ENCODE measurements at regions not wholly inside any gene's neighbourhood (a gene's known extent, or its start where the extent isn't known, plus 50 kb on each side); places are given as distances from the start of the nearest gene placed in this dataset.

DNA sequence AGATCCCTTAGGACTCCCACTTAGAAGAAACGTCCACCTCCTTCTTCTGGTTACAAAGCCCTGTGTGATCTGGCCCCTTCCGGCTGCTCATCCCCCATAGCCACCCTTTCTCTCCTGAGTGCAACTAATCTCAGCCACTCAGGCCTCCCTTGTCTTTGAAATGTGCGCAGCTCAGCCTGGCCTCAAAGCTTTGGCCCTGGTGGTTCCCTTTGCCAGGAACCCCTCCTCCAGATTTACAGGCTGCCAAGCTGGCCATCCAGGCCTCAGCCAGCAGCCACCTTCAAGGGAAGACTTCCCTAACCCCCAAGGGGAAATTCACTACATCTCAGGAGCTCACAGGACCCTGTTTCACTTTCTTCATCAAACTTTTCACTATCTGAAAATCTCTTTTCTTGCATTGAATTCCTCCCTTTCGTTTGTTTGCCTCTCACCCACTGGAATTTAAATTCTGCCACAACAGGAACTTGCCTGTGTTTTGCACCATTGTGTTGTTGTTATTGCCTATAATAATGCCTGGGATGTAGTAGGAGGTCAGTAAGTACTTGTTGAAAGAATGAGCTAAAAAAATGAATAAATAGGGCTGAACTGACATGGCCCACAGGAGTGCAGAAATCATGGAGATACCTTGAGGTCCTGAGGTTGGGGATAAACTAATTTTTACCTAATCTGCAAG is 109.5 kb upstream of the PFN2 start:
- no peak for DNase-seq

DNA sequence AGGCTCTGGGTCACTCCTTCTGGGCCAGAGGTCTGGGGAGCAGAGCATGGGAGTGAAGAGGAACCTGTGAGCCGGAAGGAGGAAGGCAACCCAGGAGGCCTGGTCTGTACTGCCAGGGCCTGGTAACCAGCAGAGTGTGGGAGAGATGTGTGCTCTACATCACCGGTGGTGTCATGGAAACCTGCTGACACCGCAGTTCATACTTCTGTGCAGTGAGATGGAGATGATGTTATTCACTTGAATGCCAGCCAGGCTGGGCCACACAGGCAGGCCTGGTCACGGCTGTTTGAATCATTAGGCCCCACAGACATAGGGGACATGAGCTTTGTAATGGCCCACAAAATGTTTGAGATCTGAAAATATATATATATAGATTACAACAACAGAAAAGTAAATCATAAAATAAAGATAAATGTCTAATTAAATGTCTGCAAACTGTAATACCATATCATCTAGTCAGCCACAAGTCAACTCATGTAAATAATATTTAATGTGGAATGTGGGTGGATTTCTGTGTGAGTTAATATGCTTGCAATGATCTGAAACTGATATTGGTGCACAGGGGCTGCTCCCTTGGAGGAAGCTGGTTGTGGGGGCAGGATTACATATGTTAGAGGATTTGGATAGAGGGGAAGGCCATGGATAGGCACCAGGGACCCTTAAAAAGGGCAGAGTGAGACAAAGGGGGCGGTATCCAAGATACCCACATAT is 108.5 kb upstream of the PFN2 start:
- DNase-seq = no peak

DNA sequence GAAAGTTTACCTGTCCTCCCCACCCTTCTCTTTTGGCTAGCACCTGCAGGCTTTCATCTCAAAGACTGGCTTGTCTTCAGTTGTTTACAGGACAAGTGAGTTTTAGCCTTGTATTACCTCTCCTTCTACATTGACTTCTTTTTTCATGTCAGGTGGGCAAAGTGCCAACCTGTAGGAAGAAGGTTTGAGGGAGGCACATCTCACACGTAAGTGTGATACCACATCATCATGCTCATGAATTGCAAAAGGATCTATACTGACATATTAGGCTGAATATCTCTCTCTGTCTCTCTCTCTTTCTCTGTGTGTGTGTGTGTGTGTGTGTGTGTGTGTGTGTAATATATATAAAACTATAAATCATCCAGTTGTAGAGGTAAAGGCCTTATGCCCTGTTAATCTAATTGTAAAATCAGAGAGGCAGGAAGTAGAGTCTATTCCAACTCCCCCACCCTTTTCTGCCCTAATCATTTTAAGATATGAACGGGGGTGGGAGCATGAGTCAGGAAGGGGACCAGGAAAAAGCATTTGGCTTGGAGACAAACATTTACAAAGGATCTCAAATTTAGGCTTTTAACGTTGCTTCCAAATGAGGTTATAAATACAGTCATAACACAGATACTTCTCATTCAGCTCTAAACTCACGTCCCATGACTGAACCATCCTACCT is 107.0 kb upstream of the PFN2 start:
- no peak for DNase-seq

DNA sequence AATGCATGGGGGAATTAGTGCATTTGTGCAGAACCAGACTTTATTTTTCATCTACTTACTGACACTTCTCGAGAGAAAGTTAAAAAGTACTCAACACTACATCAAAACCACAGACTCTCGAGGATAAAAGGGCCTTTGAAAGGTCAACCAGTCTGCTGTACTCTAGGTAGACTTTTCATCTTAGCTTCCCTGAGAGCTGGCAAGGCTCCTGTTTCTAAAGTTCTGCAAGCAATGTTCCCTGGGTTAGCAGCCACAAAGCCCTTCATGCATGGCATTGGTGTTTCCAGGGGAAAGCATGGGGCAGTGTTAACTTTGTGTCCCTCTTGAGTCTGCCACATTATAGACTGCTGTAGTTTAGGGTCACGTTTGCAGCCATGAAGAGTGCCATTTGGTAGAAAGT is 106.4 kb upstream of the PFN2 start:
- DNase-seq = no peak

DNA sequence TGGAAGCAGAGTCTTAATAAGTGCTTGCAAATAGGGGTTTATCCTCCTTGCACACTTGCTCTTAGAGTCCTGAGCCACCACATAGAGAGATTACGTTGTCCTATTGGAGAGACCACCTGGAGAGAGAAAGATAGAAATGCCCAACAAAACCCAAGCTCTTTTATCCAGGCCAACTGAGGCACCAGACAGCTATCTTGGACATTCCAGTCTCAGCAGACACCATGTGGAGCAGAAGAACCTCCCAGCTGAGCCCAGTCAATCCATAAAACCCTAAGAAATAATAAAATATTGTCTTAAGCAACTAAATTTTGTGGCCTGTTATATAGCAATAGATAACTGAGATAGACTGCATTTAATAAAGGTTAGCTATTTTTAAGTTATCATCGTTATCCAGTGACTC is 105.7 kb upstream of the PFN2 start:
- DNase-seq = no peak

DNA sequence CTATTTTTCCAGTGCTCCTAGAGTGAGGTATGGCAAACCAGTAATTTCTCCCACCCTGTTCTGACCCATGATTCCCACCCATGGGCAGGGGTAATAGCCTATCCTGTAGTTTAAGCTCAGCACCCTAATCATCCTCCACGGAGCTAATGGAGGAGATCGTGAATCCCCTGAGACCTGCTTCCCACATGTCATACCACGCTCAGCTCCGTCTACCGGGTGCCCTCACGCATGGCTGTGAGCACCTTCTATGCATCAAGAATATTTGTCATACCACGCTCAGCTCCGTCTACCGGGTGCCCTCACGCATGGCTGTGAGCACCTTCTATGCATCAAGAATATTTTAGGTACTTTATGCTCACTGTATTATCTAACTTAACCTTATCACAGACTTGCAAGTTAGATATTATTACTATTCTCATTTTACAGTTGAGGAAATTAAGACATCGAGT is 104.7 kb upstream of the PFN2 start:
- no peak for DNase-seq

DNA sequence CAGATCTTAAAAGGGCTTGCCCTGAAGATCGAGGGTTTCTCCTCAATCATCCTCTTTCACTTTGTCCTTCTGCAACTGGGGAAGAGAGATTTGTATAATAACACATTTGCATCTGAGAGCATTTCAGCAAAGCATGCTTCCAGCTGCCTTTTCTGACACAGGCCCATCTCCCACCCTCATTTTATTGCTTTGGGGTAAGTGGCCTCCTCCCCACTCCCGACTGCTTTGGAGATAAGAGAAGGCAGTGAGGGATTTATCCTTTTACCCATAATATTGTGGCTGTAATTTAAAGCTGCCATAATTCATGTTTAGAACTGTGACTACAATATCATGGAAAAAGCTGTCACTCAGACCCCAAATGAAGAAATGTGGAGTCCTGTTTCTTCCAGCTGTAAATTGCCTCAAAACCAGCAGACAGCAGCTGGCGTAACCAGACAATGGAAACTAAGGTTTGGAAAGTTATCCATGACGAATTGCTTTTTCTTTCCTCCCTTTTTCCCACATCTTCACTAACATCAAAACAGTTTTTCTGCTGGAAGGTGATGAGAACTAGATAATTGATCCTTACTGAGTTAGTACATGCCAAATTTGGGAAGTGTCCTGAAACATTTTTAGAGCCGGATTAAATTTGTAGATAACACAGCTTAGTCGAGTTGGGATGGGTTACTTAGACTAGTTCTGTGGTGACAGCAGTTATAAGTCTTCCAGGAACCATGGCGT is 104.2 kb upstream of the PFN2 start:
- DNase-seq = no peak

DNA sequence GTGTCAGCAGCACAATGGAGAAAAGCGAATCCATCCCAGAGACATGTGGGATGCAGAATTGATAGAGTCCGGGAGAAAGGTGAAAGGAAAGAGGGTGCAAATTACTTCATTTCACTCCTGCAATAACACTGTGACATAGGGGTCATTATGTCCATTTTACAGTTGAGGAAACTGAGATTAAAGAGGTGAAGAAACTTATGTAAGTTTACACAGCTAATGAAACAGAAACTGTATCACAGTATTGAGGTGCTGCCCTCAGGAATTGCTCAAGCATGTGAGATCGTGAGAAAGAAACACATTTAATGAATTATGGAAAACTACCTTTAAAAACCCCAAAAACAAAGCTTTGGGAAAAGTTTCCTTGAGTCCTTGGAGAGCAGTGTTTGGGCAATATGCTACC is 103.6 kb upstream of the PFN2 start:
- no peak for DNase-seq

DNA sequence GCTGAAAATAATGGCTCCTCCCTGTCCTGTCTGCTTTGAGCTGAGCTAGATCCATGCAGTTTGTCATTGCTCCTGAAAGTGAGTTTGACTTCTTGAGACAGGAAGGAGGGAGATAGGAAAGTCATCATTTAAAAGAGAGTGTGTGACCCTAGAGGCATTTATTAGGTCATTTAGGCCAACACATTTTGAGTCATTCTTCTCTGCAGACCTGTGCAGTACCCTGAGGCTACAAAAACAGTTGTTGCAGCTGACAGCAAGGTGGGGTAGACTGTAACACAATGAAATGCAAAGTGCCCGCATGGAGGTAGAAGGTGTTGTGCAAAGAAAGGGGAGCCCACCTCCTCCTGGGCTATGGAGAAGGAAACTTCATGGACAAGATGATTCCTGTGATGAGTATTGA is 102.8 kb upstream of the PFN2 start:
- no peak for DNase-seq

DNA sequence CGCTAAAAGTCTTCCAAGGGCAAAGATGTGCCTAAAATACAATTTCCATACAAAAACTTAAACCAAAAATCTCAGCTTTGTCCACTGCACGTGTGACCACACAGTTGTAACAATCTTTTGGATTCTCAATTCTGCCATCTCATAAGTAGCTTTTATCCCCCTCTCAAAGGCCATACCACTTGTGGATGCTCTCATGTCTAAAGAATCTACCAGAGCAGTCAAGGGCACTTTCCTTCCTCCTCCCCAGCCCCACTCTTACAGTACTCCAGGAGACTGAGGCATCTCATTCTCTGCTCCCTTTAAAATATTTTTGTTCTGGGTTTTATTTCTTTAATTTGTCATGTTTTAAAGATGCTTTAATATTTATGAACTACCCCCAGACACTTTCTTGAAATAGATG is 102.3 kb upstream of the PFN2 start:
- no peak for DNase-seq

DNA sequence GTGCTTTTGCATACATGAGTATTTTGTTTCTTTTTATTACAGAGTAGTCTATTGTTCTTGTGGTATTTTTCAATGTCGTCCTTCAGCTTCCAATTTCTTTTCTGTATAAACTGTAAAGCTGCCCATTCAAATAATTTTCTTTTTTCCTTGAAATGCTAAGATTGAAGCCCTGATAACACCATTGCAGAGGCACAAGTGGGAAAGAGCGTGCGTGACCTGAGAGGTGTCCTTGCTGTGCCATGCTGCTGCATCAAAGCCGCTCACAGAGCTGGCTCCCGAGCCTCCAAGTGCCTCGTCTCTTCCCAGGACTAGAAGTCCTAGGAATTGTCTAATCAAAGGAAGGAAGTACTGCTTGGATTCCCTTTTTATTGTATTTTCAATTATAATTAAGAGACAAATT is 101.9 kb upstream of the PFN2 start:
- no peak for DNase-seq

DNA sequence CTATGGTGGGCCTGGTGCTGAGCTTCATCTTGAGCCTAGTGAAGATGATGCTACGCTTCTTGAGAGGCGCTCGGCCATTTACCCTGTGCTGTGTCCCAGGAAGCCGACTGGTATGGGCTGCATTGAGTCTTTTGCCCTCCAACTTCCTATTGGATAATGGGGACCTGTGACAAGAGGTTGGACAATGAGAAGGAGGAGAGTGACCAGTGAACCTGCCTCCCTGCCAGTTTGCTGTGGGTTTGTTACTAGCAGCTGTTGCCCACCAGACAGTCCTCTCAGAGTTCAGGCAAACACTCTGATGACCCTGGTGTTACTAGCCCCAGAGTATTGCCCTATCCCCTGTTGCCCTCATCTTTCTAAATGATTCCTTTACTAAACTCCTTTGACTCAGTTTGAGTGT is 99.6 kb upstream of the PFN2 start:
- DNase-seq = no peak

DNA sequence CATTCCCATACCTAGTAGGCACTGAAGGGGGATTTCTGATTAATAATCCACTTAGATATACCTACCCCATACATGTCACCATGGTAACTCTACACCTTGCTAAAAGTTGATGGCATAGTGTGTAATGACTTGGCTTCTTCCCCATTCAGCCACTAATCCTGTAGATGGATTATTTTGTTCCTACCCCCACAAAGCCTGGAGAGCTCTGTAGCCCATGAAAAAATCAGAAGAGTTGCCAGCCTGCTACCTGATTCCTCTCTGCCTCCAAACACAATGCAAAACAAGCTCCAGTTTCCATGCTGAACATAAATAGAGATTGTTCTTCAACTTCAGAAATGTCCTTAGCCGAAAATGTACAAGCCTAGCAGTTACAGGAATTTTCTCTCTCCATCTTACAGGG is 98.9 kb upstream of the PFN2 start:
- DNase-seq = no peak

DNA sequence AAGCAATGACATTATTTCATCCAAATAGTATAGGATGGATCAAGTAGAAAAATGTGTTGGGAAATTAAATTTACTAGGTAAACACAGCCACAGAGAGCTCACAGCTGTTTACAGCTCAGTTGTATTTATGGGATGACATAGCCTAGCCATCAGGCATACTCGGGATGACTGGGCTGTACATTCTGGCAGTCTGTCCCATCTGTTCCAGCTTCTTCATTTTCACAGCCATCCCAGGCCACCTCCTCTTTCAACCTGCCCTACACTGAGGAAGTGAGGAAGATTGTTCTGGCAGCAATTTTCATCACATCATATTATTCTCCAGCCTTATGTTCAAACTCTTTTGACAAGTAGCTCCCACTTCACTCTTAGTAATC is 98.4 kb upstream of the PFN2 start:
- no peak for DNase-seq

DNA sequence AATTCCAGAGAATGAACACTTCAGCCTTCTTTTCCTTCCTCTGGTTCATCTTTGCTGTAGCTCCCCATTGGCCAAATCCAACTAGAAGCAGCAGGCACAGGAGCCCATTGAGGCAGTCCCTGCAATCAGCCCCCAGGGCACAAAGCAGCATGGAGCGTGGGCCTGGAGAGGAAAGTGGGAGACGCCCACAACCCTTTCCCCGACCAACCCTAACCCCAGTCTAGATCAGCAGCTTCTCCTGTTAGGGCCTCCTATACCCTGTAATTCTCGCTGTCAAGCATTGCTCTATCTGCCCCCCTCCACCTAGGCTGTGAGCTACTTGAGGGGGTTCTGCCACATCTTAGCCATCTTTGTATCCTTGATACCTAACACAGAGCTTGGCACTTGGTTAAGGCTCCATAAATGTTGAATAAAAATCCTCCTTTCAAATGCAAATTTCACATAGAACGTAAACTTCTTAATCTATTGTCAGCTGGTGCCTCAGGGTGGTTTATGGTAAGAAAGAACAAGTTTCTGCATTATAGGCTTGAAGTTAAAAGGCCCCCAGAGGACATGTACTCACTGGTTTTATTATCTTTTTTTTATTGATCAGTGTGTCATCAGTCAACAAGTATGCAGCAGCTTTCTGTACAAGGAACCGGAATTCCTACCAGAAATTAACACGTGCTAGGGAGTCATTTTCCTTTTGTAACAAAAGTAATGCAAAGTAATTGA is 97.9 kb upstream of the PFN2 start:
- no peak for DNase-seq

DNA sequence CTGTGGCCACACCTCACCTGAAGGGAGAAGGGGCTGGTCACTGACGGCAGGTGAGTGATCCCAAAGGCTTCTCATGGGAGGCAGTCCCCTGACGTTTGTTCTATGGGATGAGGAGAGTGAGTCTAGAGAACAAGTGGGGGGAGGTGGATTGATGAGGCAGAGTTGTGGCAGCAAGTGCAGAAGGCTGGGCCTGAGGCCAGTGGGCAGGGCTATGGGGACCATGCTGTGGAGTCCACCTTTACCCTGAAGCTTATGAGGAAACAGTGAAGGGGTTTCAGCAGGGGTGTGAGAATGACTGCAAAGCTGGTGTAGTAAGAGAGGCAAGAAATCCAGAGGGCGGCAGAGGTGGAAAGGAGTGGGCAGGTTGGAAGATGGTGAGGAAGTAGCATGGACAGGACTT is 96.9 kb upstream of the PFN2 start:
- DNase-seq = no peak

DNA sequence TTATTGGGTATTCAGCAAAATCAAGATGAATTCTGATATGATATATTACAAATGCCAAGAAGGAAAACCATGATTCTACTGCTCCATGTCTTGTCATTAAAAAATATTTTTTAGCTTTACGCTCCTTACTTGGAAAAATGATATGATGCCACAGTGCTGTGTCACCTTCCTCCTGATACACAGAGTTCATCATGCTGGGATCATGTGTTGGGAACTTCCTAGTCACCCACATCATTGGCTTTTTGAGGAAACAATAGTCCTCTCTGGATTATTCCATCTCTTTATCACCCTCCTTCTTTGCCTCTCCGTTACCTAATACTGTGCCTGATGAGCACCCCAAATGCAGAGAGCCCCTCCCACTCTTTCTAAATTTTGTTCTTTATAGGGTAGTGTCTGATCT is 94.3 kb upstream of the PFN2 start:
- no peak for DNase-seq

DNA sequence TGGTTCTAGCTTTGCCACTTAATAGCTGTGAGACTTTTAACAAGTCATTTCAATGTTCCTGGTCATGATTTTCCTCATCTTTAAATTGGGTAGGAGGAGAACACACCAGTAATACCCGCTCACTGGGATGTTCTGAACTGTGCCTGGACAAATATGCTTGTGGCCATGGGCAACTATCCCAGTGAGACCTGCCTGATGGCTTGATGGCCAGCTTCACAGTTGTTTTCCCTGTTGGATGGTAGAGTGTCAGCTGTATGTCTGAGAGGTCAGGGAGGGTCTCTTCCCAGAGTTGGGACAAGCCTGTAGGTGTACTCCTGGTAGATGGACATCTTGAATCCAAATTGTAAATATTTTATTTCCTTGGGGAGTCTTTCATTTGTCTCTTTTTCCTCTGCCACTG is 92.5 kb upstream of the PFN2 start:
- DNase-seq = no peak

DNA sequence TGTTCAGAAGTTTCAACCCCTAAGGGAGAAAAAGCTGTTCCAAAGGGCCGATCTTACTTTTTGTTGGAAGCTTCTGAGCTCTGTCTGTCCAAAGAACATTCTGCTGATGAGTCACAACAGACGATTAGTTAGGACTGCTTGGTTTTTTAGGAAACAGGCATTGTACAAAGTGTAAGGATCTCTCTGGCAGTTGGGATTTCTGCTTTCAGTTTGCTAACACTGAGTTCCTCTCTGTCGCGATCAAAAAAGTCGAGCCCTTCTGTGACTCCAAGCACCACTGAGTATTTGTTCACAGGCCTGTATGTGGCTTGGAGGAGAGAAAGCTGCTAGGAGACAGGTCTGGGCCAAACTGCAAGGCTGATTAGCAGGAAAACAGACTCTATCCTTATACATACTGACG is 91.8 kb upstream of the PFN2 start:
- DNase-seq = no peak

DNA sequence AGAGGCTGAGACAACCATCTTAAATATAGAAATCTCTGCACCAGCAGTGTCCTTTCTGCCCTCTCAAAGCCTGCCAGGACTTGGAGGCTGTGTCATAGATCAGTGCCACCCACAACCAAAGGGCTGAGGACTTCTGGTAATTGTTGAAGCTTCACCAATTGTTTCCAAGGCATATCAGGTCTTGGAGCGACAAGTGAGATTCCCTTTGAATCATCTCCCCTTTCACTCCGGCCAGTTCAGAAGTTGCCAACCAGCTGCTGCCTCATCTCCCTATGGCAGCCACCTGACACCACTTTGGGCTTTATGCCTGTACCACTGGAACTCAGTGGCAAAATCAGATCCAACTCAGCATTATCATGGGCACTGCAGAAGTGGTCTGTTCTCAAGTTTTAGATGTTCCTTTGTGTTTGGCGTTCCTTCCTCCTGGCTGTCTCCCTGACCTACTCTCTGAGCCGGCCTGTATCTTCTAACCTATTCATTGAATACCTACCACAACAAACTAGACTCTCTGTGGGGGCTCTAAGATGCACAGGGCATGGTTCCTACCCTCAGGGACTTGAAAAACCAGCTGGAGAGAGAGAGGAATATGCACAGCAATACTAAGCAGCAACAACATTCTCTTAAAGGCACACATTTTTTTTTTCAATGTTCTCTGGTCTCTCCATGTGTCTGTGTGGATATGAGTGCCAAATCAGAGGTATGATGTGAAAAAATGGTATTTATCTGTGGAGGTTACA is 90.8 kb upstream of the PFN2 start:
- DNase-seq = no peak

DNA sequence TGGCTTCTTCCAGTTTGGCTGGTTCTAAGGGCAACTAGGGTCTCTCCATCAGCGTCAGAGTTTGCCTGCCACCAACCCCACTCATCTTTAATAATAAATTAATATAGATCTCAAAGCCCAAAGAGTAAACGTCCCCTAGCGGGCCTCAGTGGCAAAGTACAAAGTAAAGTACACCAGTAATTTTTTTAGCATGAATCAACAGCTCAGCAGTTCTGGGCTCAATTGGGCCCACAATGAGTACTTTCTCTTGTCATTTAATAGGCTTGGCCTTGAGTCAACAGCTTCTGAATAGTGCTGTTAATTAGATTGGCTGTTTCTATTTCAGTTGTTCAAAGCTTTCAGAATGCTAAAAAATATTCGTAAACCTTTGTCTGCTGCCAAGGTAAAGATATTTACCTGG is 89.0 kb upstream of the PFN2 start:
- peak; percentile 46 for DNase-seq

DNA sequence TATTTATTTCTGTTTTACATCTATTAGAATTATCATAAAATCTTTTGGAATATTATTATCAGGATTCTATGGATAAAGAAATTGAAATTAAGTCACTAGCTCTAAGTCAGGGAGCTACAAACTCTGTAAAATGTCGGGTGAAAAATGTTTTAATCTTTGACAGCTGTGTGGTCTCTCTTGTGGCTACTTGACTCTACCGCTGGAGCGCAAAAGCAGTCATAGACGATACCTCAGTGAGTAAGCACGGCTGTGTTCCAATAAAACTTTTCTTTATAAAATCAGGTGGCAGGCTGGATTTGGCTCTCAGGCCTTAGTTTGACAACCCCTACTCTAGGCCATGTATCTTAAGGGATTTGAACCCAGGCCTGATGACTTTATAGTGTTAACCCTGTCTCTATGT is 88.5 kb upstream of the PFN2 start:
- no peak for DNase-seq

DNA sequence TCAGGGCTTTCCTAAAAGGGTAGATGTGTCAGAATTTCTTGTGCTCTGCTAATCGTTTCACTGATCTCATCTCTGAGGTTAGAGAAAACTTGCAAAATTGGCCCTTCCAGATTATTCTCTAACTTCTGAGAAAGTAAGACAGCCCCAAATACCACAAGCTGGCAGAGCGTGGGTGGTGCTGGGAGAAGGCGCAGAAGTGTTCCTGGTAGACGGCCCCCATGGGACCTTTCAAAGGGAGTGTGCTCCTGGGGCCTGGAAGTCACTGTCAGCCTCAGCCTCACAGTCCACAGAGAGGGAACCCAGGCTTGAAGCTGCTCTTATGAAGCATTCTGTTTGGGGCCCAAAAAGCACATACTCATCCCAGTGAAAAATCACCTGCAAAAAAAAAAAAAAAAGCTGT is 86.5 kb upstream of the PFN2 start:
- no peak for DNase-seq

Measured in NCI-H1436 (cell line).